CD4-positive, alpha-beta memory T cell (primary cell): ENCODE measurements at regions not wholly inside any gene's neighbourhood (a gene's known extent, or its start where the extent isn't known, plus 50 kb on each side); places are given as distances from the start of the nearest gene placed in this dataset.

Source experiments
- CTCF ChIA-PET: fragments of 350-600 bp; sonication (Branson Sonifier 250); formaldehyde crosslinking; loops from one replicate; lab custom pipeline; 2021; ENCODE audit warnings: inconsistent platforms; ENCODE audit not compliant: partially characterized antibody; lab: Charles Lee
- POLR2A ChIA-PET: fragments of 350-600 bp; sonication (Branson Sonifier 250); formaldehyde crosslinking; loops from one replicate; lab custom pipeline; 2021; ENCODE audit not compliant: partially characterized antibody; lab: Charles Lee
- DNase-seq, 5 donors: peaks; one replicate each; pipeline versions ENCODE4 v3.0.0 to v3.0.0-alpha.2; 2020 to 2022; ENCODE audit warnings: mixed read lengths in 1 of 5
- H3K27ac ChIP-seq: one replicate; pipeline ENCODE4 v1.7.0; 2013; ENCODE audit warnings: low read depth, low read length
- H3K27me3 ChIP-seq: 2 replicates; pipeline ENCODE4 v1.7.0; 2013; ENCODE audit warnings: mild to moderate bottlenecking, low read length, moderate library complexity; ENCODE audit not compliant: insufficient read depth
- H3K36me3 ChIP-seq: 2 replicates; pipeline ENCODE4 v1.7.0; 2013; ENCODE audit warnings: mild to moderate bottlenecking, low read length, moderate library complexity; ENCODE audit not compliant: insufficient read depth
- H3K4me1 ChIP-seq: 2 replicates; pipeline ENCODE4 v1.7.0; 2013; ENCODE audit warnings: mild to moderate bottlenecking, low read length, moderate library complexity; ENCODE audit not compliant: insufficient read depth
- H3K4me3 ChIP-seq, 2 donors: one replicate each; pipeline ENCODE4 v1.7.0; 2013; ENCODE audit warnings: low read length in 2 of 2, mild to moderate bottlenecking in 1 of 2
- H3K9me3 ChIP-seq, 2 donors: one replicate each; pipeline ENCODE4 v1.7.0; 2013; ENCODE audit warnings: low read length in 2 of 2, control low read depth in 1 of 2; ENCODE audit not compliant: control insufficient read depth in 1 of 2
- H3K27ac Mint-ChIP-seq, 7 donors: one replicate each; pipeline ENCODE4 v1.8.0; 2020 to 2021; ENCODE audit warnings: mixed read lengths in 7 of 7, mild to moderate bottlenecking in 6 of 7, inconsistent platforms in 3 of 7, moderate library complexity in 3 of 7
- H3K27me3 Mint-ChIP-seq, 2 donors: one replicate each; pipeline ENCODE4 v1.8.0; 2020 to 2021; ENCODE audit warnings: mixed read lengths in 2 of 2
- H3K36me3 Mint-ChIP-seq, 2 donors: one replicate each; pipeline ENCODE4 v1.8.0; 2020 to 2021; ENCODE audit warnings: mixed read lengths in 2 of 2, inconsistent platforms in 1 of 2, mild to moderate bottlenecking in 1 of 2
- H3K4me1 Mint-ChIP-seq, 4 donors: one replicate each; pipeline ENCODE4 v1.8.0; 2020 to 2021; ENCODE audit warnings: mixed read lengths in 4 of 4, mild to moderate bottlenecking in 1 of 4
- H3K4me3 Mint-ChIP-seq, 8 donors: one replicate each; pipeline ENCODE4 v1.8.0; 2020 to 2021; ENCODE audit warnings: mixed read lengths in 8 of 8, mild to moderate bottlenecking in 7 of 8, moderate library complexity in 6 of 8, inconsistent platforms in 3 of 8
- H3K9me3 Mint-ChIP-seq, 8 donors: one replicate each; pipeline ENCODE4 v1.8.0; 2020 to 2021; ENCODE audit warnings: mixed read lengths in 8 of 8, mild to moderate bottlenecking in 5 of 8, inconsistent platforms in 3 of 8, moderate library complexity in 1 of 8
- intact Hi-C: fragments of 100-400 bp; cut with micrococcal nuclease; formaldehyde crosslinking; loops from one replicate; pipeline ENCODE4 v1.15.1; 2023

DNA sequence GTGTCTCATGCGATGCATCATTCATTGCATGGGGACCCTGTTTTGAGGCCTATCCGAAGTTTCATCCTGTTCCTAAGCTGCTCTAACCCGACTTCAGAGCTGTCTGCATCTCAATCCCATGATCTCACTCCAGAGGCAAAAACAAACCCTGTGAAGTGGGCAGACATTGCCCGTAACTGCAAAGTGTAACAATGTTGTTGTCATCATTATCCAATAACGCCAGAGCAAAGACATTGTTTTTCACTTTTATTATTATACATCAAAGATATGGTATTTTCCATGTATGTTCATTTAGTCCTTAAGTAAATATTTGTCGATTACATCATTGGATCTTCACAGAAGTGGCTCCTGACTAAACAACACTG, 246.7 kb downstream of the KLF6 start:
- Histone ChIP-seq H3K36me3 (no peaks in the 10 kb centered on the region), H3K9me3 (no peaks in the 10 kb centered on the region), H3K4me3 (no peak overlapping the region), H3K27me3 (no peaks in the 10 kb centered on the region), H3K27ac (no peak overlapping the region), H3K4me1 (no peaks in the 10 kb centered on the region)
- no peak for DNase-seq
- H3K36me3 Mint-ChIP-seq, result no peaks in the 10 kb centered on the region
- H3K27me3 Mint-ChIP-seq, result no peaks in the 10 kb centered on the region
- intact Hi-C loops, result no loop called here
- no peaks in the 10 kb centered on the region for H3K9me3 Mint-ChIP-seq
- H3K27ac Mint-ChIP-seq, result peak overlapping the region in 2 of 7 donors; percentile 1 to 37
- POLR2A ChIA-PET, result no interaction called here
- CTCF ChIA-PET, result no interaction called here
- no peak overlapping the region for H3K4me3 Mint-ChIP-seq
- H3K4me1 Mint-ChIP-seq, result no peaks in the 10 kb centered on the region

GRCh38 chr10:3537518-3537917, 247.5 kb downstream of the KLF6 start:
- Histone ChIP-seq H3K36me3 (no peaks in the 10 kb centered on the region), H3K27me3 (no peaks in the 10 kb centered on the region), H3K9me3 (no peaks in the 10 kb centered on the region), H3K27ac (no peak overlapping the region), H3K4me3 (no peak overlapping the region), H3K4me1 (no peaks in the 10 kb centered on the region)
- Mint-ChIP-seq H3K4me1 (no peaks in the 10 kb centered on the region), H3K4me3 (no peak overlapping the region), H3K27me3 (no peaks in the 10 kb centered on the region), H3K36me3 (no peaks in the 10 kb centered on the region), H3K9me3 (no peaks in the 10 kb centered on the region), H3K27ac (no peak overlapping the region)
- ChIA-PET POLR2A (no interaction called here), CTCF (no interaction called here)
- intact Hi-C loops, result no loop called here
- DNase-seq, result no peak

GRCh38 chr10:3535001-3535400, 250.0 kb downstream of the KLF6 start:
- Mint-ChIP-seq H3K4me3 (no peak overlapping the region), H3K36me3 (no peaks in the 10 kb centered on the region), H3K27ac (no peak overlapping the region), H3K9me3 (no peaks in the 10 kb centered on the region), H3K4me1 (no peaks in the 10 kb centered on the region), H3K27me3 (no peaks in the 10 kb centered on the region)
- Histone ChIP-seq H3K27ac (no peak overlapping the region), H3K36me3 (no peaks in the 10 kb centered on the region), H3K4me3 (no peak overlapping the region), H3K4me1 (no peaks in the 10 kb centered on the region), H3K27me3 (no peaks in the 10 kb centered on the region), H3K9me3 (no peaks in the 10 kb centered on the region)
- ChIA-PET CTCF (no interaction called here), POLR2A (no interaction called here)
- DNase-seq, result no peak
- intact Hi-C loops, result no loop called here

- H3K9me3 Mint-ChIP-seq, result no peaks in the 10 kb centered on the region
- ChIA-PET POLR2A (no interaction called here), CTCF (no interaction called here)
- intact Hi-C loops, result no loop called here
- H3K27ac Mint-ChIP-seq, result no peak overlapping the region
- Histone ChIP-seq H3K27me3 (no peaks in the 10 kb centered on the region), H3K36me3 (no peaks in the 10 kb centered on the region), H3K4me1 (no peaks in the 10 kb centered on the region), H3K27ac (no peak overlapping the region), H3K4me3 (no peak overlapping the region), H3K9me3 (no peaks in the 10 kb centered on the region)
- no peaks in the 10 kb centered on the region for H3K4me1 Mint-ChIP-seq
- H3K36me3 Mint-ChIP-seq, result no peaks in the 10 kb centered on the region
- no peak for DNase-seq
- no peaks in the 10 kb centered on the region for H3K27me3 Mint-ChIP-seq
- no peak overlapping the region for H3K4me3 Mint-ChIP-seq
These were observed 250.6 kb downstream of the KLF6 start for GRCh38 chr10:3534433-3534832.

- ChIA-PET POLR2A (no interaction called here), CTCF (no interaction called here)
- Mint-ChIP-seq H3K4me1 (no peaks in the 10 kb centered on the region), H3K27me3 (peaks cover 0 to 1% of the 10 kb centered on the region in 2 donors), H3K4me3 (no peak overlapping the region), H3K36me3 (no peaks in the 10 kb centered on the region), H3K9me3 (no peaks in the 10 kb centered on the region), H3K27ac (no peak overlapping the region)
- Histone ChIP-seq H3K4me1 (no peaks in the 10 kb centered on the region), H3K36me3 (no peaks in the 10 kb centered on the region), H3K9me3 (no peaks in the 10 kb centered on the region), H3K27me3 (no peaks in the 10 kb centered on the region), H3K27ac (no peak overlapping the region), H3K4me3 (no peak overlapping the region)
- intact Hi-C loops, result no loop called here
- no peak for DNase-seq
These were observed 251.7 kb downstream of the KLF6 start for GRCh38 chr10:3533296-3533695.

DNA sequence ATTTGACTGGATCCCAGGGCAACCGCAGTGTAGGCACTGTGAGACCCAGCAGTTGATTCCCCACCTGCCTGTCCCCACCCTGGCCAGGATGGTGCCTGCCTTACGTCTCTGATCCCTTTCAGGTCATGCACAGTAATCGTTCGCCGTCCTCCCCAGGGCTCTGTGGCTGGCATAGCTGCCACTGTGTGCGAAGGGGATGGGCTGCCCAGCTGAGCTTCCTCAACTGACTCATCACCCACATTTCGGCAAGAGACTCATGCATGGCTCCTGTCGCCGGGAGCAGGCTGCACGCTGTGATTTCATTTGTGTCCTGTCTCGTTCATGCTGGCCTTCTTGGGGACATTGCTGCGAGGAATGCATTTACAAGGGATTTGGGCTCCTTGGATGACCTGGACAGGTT, 252.4 kb downstream of the KLF6 start:
- Mint-ChIP-seq H3K36me3 (no peaks in the 10 kb centered on the region), H3K4me3 (no peak overlapping the region), H3K27me3 (peaks cover 0 to 2% of the 10 kb centered on the region in 2 donors), H3K4me1 (no peaks in the 10 kb centered on the region), H3K9me3 (no peaks in the 10 kb centered on the region), H3K27ac (no peak overlapping the region)
- Histone ChIP-seq H3K4me1 (no peaks in the 10 kb centered on the region), H3K36me3 (no peaks in the 10 kb centered on the region), H3K9me3 (no peaks in the 10 kb centered on the region), H3K27me3 (no peaks in the 10 kb centered on the region), H3K27ac (no peak overlapping the region), H3K4me3 (no peak overlapping the region)
- no peak for DNase-seq
- intact Hi-C loops, result no loop called here
- POLR2A ChIA-PET, result no interaction called here
- CTCF ChIA-PET, result no interaction called here

GRCh38 chr10:3531670-3532069, 253.3 kb downstream of the KLF6 start:
- H3K36me3 Mint-ChIP-seq, result no peaks in the 10 kb centered on the region
- ChIA-PET CTCF (no interaction called here), POLR2A (no interaction called here)
- Histone ChIP-seq H3K4me3 (no peak overlapping the region), H3K36me3 (no peaks in the 10 kb centered on the region), H3K27ac (no peak overlapping the region), H3K9me3 (no peaks in the 10 kb centered on the region), H3K4me1 (no peaks in the 10 kb centered on the region), H3K27me3 (no peaks in the 10 kb centered on the region)
- H3K27me3 Mint-ChIP-seq, result peaks cover 0 to 3% of the 10 kb centered on the region in 2 donors
- H3K27ac Mint-ChIP-seq, result no peak overlapping the region
- H3K4me3 Mint-ChIP-seq, result no peak overlapping the region
- no peaks in the 10 kb centered on the region for H3K9me3 Mint-ChIP-seq
- intact Hi-C loops, result no loop called here
- H3K4me1 Mint-ChIP-seq, result peaks cover 0 to 2% (median 0%) of the 10 kb centered on the region in 4 donors
- no peak for DNase-seq
